ENCODE measurements at regions not wholly inside any gene's neighbourhood (a gene's known extent, or its start where the extent isn't known, plus 50 kb on each side); places are given as distances from the start of the nearest gene placed in this dataset.

DNA sequence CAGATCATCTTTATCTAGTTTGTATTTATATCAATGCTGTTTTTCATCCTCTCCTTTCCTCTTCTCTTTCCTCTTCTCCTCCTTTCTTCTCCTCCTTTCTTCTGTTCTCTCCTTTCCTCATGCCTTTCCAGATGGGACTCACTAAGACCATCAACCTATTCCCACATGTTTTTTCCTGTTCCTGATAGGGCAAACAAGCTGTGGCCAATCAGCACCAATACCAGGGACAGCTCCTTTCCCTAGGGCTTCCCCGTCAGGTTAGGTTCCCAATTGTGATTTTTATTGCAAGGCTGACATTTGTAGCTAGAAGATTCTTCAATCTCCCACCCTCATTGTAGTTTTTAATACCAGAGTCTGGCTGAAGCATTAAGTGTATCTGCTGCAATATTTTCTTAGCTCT is 76.3 kb upstream of the COL8A1 start:
- ChIA-PET POLR2A (no interaction called here), CTCF (no interaction called here), SMC1A (ENCODE audit: uncharacterized antibody, unreplicated experiment) (interaction anchor here (1.3 kb wide), 1 partner anchor 10 kb away, joined by 4 read pairs; no protein-coding TSS in a partner anchor), RAD21 (ENCODE audit: unreplicated experiment) (no interaction called here)
- WGBS (ENCODE audit: insufficient coverage, insufficient replicate concordance, low lambda C conversion rate, missing lambda C conversion rate), result 0% methylated on average over 1 of the region's 1 CpG
- no TSS peak for BruUV-seq (replicated peaks)
- H3K4me2 ChIP-seq (ENCODE audit: control insufficient read depth, insufficient read depth), result no peak overlapping the region
- H3K9me3 ChIP-seq (replicated peaks; ENCODE audit: control insufficient read depth, insufficient read depth, low read length), result no peaks in the 10 kb centered on the region
- no peaks in the 10 kb centered on the region for H3K4me1 ChIP-seq (ENCODE audit: control insufficient read depth, insufficient read depth, low read length)
- ATAC-seq, result no peak
- H4K20me1 ChIP-seq (ENCODE audit: control insufficient read depth, insufficient read depth), result no peaks in the 10 kb centered on the region
- TF ChIP-seq ZNF384 (IDR thresholded peaks at IDR 0.05; ENCODE audit: borderline replicate concordance, low read depth, low read length) (no peak), NR2C2 (IDR thresholded peaks at IDR 0.05; ENCODE audit: borderline replicate concordance, control insufficient read depth, insufficient read length, low read depth) (no peak), CHD1 (IDR thresholded peaks at IDR 0.05; ENCODE audit: low read depth, low read length) (no peak), SRF (IDR thresholded peaks at IDR 0.05; ENCODE audit: low read depth in 2 of 2, low read length in 2 of 2) (no peak), TCF7 (IDR thresholded peaks at IDR 0.05; ENCODE audit: borderline replicate concordance) (no peak)
- TF ChIP-seq, protein P1, sequence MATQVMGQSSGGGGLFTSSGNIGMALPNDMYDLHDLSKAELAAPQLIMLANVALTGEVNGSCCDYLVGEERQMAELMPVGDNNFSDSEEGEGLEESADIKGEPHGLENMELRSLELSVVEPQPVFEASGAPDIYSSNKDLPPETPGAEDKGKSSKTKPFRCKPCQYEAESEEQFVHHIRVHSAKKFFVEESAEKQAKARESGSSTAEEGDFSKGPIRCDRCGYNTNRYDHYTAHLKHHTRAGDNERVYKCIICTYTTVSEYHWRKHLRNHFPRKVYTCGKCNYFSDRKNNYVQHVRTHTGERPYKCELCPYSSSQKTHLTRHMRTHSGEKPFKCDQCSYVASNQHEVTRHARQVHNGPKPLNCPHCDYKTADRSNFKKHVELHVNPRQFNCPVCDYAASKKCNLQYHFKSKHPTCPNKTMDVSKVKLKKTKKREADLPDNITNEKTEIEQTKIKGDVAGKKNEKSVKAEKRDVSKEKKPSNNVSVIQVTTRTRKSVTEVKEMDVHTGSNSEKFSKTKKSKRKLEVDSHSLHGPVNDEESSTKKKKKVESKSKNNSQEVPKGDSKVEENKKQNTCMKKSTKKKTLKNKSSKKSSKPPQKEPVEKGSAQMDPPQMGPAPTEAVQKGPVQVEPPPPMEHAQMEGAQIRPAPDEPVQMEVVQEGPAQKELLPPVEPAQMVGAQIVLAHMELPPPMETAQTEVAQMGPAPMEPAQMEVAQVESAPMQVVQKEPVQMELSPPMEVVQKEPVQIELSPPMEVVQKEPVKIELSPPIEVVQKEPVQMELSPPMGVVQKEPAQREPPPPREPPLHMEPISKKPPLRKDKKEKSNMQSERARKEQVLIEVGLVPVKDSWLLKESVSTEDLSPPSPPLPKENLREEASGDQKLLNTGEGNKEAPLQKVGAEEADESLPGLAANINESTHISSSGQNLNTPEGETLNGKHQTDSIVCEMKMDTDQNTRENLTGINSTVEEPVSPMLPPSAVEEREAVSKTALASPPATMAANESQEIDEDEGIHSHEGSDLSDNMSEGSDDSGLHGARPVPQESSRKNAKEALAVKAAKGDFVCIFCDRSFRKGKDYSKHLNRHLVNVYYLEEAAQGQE (IDR thresholded peaks at IDR 0.05; ENCODE audit: low read depth, low read length), result peak; percentile 84
- H3K27me3 ChIP-seq (replicated peaks in 1 of 2; ENCODE audit: control insufficient read depth in 2 of 2, insufficient read depth in 2 of 2, low read length in 1 of 2), result no peaks in the 10 kb centered on the region
- in situ Hi-C loops (cut with MboI) (no loop called here), intact Hi-C loops (cut with micrococcal nuclease; ENCODE audit: unreplicated experiment) (no loop called here)
- H3K9ac ChIP-seq (ENCODE audit: control insufficient read depth, insufficient read depth, low read length), result no peak overlapping the region
- no peak for DNase-seq (ENCODE audit: low read depth, low spot score)
- H3K79me2 ChIP-seq (ENCODE audit: control insufficient read depth, insufficient read depth, low read length), result no peaks in the 10 kb centered on the region
- no peak overlapping the region for H2AFZ ChIP-seq (ENCODE audit: control insufficient read depth, low read depth, low read length)
- no peak overlapping the region for H3K4me3 ChIP-seq
- no peak overlapping the region for H3K27ac ChIP-seq (ENCODE audit: control insufficient read depth, insufficient read depth)
- no peaks in the 10 kb centered on the region for H3K36me3 ChIP-seq (ENCODE audit: control insufficient read depth in 2 of 2, insufficient read depth in 2 of 2, low read length in 1 of 2)
- no peak for FAIRE-seq
